ENCODE measurements at regions not wholly inside any gene's neighbourhood (a gene's known extent, or its start where the extent isn't known, plus 50 kb on each side); places are given as distances from the start of the nearest gene placed in this dataset.

DNA sequence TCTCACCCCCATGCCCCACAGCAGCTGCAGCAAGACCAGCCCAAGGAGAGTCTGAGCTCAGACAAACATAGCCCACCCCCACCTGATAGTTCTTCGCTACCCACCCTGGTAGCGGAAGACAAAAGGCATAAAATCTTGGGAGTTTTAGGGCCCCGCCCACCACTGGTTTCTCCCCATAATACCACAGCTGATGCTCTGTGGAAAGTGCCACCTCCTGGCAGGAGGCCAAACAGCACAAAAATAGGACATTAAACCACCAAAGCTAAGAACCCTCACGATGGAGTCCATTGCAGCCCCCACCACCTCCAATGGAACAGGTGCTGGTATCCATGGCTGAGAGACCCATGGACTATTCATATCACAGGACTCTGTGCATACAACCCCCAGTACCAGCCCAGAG lies 226.7 kb downstream of the SNCA start:
- DNase-seq (ENCODE audit: insufficient read length, low spot score) (no peak), FAIRE-seq (no peak)
- TF ChIP-seq POLR2AphosphoS5 (IDR thresholded peaks at IDR 0.05; ENCODE audit: low read depth, low read length) (no peak), SPI1 (IDR thresholded peaks at IDR 0.05; ENCODE audit: low read depth, low read length) (no peak), PAX5 (IDR thresholded peaks at IDR 0.05; ENCODE audit: insufficient read depth, low read length, severe bottlenecking) (no peak), TAF1 (IDR thresholded peaks at IDR 0.05; ENCODE audit: low read depth, low read length) (no peak), POU2F2 (IDR thresholded peaks at IDR 0.05; ENCODE audit: low read depth, low read length) (no peak), POLR2A (IDR thresholded peaks at IDR 0.05; ENCODE audit: low read depth, low read length) (no peak)

DNA sequence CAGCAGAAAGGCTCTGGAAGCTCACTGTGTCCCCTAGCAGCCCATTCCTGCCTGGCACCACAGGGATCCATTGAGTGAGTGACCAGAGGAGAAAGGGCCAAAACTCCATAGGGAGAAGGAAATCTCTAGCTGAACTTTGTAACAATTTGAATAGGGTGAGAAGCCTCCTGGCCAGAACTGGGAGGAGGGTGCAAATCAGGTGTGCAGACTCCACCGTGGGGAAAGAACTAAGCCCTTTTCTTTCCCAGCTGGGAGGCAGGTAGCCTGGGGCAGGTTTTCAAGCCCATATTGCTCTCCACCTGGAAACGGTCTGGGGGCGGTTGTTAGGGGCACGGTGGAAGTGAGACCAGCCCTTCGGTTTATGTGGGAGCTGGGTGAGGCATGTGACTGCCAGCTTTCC lies 227.2 kb downstream of the SNCA start:
- TF ChIP-seq POLR2AphosphoS5 (IDR thresholded peaks at IDR 0.05; ENCODE audit: low read depth, low read length), result no peak
- TF ChIP-seq POU2F2 (IDR thresholded peaks at IDR 0.05; ENCODE audit: low read depth, low read length), result no peak
- no peak for TF ChIP-seq PAX5 (IDR thresholded peaks at IDR 0.05; ENCODE audit: insufficient read depth, low read length, severe bottlenecking)
- no peak for TF ChIP-seq TAF1 (IDR thresholded peaks at IDR 0.05; ENCODE audit: low read depth, low read length)
- DNase-seq (ENCODE audit: insufficient read length, low spot score) (no peak), FAIRE-seq (no peak)

DNA sequence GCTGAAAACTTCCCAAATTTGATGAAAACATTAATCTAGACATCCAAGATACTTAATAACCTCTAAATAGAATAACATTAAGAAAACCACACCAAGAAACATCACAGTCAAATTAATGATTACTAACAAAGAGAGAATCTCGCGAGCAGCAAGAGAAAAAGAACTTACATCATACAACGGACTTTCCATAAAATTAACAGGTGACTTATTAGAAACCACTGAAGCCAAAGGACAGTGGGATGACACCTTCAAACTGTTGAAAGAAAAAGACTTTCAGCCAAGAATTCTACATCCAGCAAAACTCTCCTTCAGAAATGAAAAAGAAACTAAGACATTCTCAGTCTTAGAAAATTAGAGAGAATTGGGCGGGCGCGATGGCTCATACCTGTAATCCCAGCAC lies 232.0 kb downstream of the SNCA start:
- DNase-seq (ENCODE audit: insufficient read length, low spot score) (no peak), FAIRE-seq (no peak)
- TF ChIP-seq SPI1 (IDR thresholded peaks at IDR 0.05; ENCODE audit: low read depth, low read length), result no peak
- TF ChIP-seq POU2F2 (IDR thresholded peaks at IDR 0.05; ENCODE audit: low read depth, low read length), result no peak
- no peak for TF ChIP-seq POLR2A (IDR thresholded peaks at IDR 0.05; ENCODE audit: low read depth, low read length)
- no peak for TF ChIP-seq TAF1 (IDR thresholded peaks at IDR 0.05; ENCODE audit: low read depth, low read length)
- TF ChIP-seq PAX5 (IDR thresholded peaks at IDR 0.05; ENCODE audit: insufficient read depth, low read length, severe bottlenecking), result no peak
- no peak for TF ChIP-seq POLR2AphosphoS5 (IDR thresholded peaks at IDR 0.05; ENCODE audit: low read depth, low read length)

DNA sequence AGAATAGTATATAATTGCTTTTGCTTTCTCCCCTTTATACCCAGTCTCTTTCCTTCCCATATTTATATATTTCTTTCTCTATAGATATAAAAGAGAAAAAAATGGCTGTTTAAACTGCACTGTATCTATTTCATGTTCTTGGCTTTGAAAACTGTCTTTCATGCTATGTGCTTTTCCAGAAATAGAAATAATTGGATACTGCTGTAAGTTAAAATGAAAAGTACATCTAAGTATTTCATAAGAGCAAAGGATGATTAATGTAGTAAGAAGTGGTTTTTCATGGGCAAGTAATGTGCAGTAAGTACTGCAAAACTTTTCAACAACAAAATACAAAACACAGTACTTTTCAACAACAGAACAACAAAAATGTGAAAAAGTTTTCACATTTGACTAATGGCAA lies 237.9 kb downstream of the SNCA start:
- TF ChIP-seq SPI1 (IDR thresholded peaks at IDR 0.05; ENCODE audit: low read depth, low read length) (no peak), PAX5 (IDR thresholded peaks at IDR 0.05; ENCODE audit: insufficient read depth, low read length, severe bottlenecking) (no peak)
- no peak for FAIRE-seq
- DNase-seq (ENCODE audit: insufficient read length, low spot score), result no peak

DNA sequence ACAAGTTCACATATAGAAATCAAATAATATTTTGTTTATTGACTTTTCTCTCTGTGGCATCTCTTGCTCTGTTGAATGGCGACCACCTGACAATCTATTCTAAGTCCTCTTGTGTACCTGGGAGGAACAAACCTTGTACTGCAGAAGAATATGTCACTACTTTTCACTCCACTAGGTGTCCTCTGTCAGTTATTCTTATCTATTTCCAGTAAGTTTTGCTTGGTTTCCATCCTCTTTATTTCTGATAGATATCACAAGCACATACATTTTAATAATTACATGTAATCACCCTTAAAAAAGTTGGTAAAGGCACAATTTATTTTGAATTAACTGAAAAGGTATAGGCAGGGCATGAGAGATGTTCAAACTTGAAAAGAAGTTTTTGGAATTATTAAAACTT lies 238.4 kb downstream of the SNCA start:
- DNase-seq (ENCODE audit: insufficient read length, low spot score) (no peak), FAIRE-seq (no peak)
- TF ChIP-seq POLR2AphosphoS5 (IDR thresholded peaks at IDR 0.05; ENCODE audit: low read depth, low read length), result no peak
- no peak for TF ChIP-seq POLR2A (IDR thresholded peaks at IDR 0.05; ENCODE audit: low read depth, low read length)
- TF ChIP-seq PAX5 (IDR thresholded peaks at IDR 0.05; ENCODE audit: insufficient read depth, low read length, severe bottlenecking), result no peak
- no peak for TF ChIP-seq TAF1 (IDR thresholded peaks at IDR 0.05; ENCODE audit: low read depth, low read length)

DNA sequence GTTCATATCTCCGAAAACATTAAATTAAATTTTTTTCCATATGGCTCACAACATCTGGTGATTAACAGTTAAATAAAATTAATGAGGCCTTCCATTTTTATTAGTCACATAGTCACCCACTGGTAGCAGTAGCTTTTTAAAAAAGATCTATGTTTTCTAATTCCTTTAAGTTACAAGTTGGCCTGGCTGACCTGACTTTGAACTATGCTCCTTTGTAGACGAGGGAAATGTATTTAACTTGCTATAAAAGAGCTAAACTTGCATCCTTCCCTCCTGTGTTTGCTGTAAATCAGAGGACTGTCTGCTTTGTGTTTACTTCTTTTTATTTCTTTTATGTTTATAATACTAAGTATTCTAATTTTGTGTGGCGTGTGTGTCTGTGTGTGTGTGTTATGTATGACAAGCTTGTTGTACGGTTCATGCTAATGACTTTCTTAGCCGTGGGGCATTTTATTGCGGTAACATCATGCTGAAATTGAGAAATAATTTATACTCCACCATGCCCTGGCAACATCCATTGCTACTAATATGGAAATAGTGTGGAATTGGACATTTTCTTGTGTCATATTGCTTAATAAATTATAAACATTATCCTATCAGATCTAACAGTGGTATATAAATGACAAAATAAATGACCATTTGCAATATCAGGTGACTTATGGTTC lies 241.7 kb downstream of the SNCA start:
- TF ChIP-seq POLR2AphosphoS5 (IDR thresholded peaks at IDR 0.05; ENCODE audit: low read depth, low read length) (no peak), TAF1 (IDR thresholded peaks at IDR 0.05; ENCODE audit: low read depth, low read length) (no peak), SPI1 (IDR thresholded peaks at IDR 0.05; ENCODE audit: low read depth, low read length) (no peak), POU2F2 (IDR thresholded peaks at IDR 0.05; ENCODE audit: low read depth, low read length) (no peak), PAX5 (IDR thresholded peaks at IDR 0.05; ENCODE audit: insufficient read depth, low read length, severe bottlenecking) (no peak), POLR2A (IDR thresholded peaks at IDR 0.05; ENCODE audit: low read depth, low read length) (no peak)
- no peak for DNase-seq (ENCODE audit: insufficient read length, low spot score)
- no peak for FAIRE-seq

DNA sequence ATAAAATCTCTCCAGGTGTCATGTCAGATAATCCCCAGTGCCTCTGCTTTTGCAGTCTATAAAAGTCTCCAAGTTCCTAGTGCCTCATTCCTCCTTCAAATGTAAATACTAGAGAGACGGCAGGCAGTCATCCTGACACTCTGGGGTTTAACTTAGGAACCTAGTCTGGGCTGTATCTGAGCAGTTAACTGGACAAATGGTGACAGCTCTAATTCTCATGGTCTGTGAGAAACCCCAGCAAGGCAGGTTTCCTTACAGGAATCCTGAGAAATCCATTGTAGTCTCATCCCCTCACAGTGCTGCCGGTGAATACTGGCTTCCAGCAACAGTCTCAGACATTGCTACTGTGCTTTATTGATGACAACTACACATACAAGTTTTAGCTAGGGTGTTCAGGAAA lies 246.8 kb downstream of the SNCA start:
- no peak for DNase-seq (ENCODE audit: insufficient read length, low spot score)
- no peak for FAIRE-seq
- TF ChIP-seq SPI1 (IDR thresholded peaks at IDR 0.05; ENCODE audit: low read depth, low read length) (no peak), POU2F2 (IDR thresholded peaks at IDR 0.05; ENCODE audit: low read depth, low read length) (no peak), POLR2AphosphoS5 (IDR thresholded peaks at IDR 0.05; ENCODE audit: low read depth, low read length) (no peak), POLR2A (IDR thresholded peaks at IDR 0.05; ENCODE audit: low read depth, low read length) (no peak), PAX5 (IDR thresholded peaks at IDR 0.05; ENCODE audit: insufficient read depth, low read length, severe bottlenecking) (no peak), TAF1 (IDR thresholded peaks at IDR 0.05; ENCODE audit: low read depth, low read length) (no peak)

DNA sequence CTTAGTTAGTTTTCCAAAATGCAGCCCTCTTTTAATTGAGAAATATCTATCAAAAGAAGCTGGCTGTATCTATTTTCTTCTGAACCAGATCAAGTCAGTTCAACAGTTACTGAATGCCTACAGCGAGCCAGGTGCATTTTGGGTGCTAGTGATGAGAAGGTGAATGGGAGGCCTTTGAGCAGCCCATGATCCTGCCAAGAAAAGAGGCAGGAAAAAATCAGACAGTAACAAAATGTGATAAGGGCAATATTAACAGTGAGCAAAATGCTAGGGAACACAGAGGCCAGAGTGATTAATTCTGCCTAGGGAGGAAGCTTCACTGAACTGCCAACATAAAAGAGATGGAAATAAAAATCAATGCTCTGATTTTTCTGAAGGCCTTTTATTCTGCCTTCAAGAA lies 248.5 kb downstream of the SNCA start:
- no peak for TF ChIP-seq TAF1 (IDR thresholded peaks at IDR 0.05; ENCODE audit: low read depth, low read length)
- TF ChIP-seq PAX5 (IDR thresholded peaks at IDR 0.05; ENCODE audit: insufficient read depth, low read length, severe bottlenecking), result no peak
- TF ChIP-seq POLR2A (IDR thresholded peaks at IDR 0.05; ENCODE audit: low read depth, low read length), result no peak
- TF ChIP-seq POU2F2 (IDR thresholded peaks at IDR 0.05; ENCODE audit: low read depth, low read length), result no peak
- no peak for TF ChIP-seq SPI1 (IDR thresholded peaks at IDR 0.05; ENCODE audit: low read depth, low read length)
- TF ChIP-seq POLR2AphosphoS5 (IDR thresholded peaks at IDR 0.05; ENCODE audit: low read depth, low read length), result no peak
- DNase-seq (ENCODE audit: insufficient read length, low spot score) (no peak), FAIRE-seq (no peak)

DNA sequence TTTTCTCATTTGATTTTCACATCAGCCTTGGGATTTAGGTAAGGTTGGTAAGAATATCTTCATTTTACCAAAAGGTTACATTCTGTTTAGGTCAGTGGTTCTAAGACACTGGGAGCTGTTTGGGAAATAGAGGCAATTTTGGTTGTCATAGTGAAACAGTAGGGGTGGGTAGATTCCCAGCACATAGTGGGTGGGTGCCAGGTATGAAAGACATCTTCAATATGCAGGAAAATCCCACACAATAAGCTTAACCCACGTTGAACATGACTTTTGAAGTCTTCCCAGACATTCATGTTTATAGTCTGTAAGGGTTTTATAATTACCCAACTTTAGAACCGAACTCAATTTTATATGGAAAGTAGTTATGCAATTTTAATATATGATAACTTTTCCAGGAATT lies 249.6 kb downstream of the SNCA start:
- TF ChIP-seq TAF1 (IDR thresholded peaks at IDR 0.05; ENCODE audit: low read depth, low read length) (no peak), PAX5 (IDR thresholded peaks at IDR 0.05; ENCODE audit: insufficient read depth, low read length, severe bottlenecking) (no peak), POLR2AphosphoS5 (IDR thresholded peaks at IDR 0.05; ENCODE audit: low read depth, low read length) (no peak), POLR2A (IDR thresholded peaks at IDR 0.05; ENCODE audit: low read depth, low read length) (no peak), POU2F2 (IDR thresholded peaks at IDR 0.05; ENCODE audit: low read depth, low read length) (no peak), SPI1 (IDR thresholded peaks at IDR 0.05; ENCODE audit: low read depth, low read length) (no peak)
- DNase-seq (ENCODE audit: insufficient read length, low spot score) (no peak), FAIRE-seq (no peak)

DNA sequence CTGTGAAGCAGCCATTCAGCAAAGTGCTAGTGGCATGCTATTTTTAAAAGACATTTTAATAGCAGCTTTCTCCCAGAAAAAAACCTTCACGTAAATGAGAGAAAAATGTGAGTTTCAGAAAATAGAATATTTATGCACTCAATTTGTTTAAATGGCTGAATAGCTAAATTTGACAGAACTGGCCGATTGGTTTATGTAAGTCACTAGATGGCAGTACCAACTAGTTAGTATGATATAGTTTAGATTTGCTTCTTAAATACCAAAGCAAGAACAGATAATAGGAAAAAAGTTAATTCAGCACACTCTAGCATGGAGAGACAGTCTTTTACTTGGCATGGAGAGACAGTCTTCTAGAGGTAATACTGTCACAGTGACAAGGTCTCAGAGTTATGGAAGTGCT lies 250.1 kb downstream of the SNCA start:
- FAIRE-seq, result no peak
- DNase-seq (ENCODE audit: insufficient read length, low spot score), result no peak

More for the DNA sequence above, 250.1 kb downstream of the SNCA start:
- TF ChIP-seq TAF1 (IDR thresholded peaks at IDR 0.05; ENCODE audit: low read depth, low read length) (no peak), SPI1 (IDR thresholded peaks at IDR 0.05; ENCODE audit: low read depth, low read length) (no peak), PAX5 (IDR thresholded peaks at IDR 0.05; ENCODE audit: insufficient read depth, low read length, severe bottlenecking) (no peak), POLR2A (IDR thresholded peaks at IDR 0.05; ENCODE audit: low read depth, low read length) (no peak), POLR2AphosphoS5 (IDR thresholded peaks at IDR 0.05; ENCODE audit: low read depth, low read length) (no peak), POU2F2 (IDR thresholded peaks at IDR 0.05; ENCODE audit: low read depth, low read length) (no peak)

Measured in GM12891 (cell line).